ENCODE measurements at regions not wholly inside any gene's neighbourhood (a gene's known extent, or its start where the extent isn't known, plus 50 kb on each side); places are given as distances from the start of the nearest gene placed in this dataset.
A peak's percentile ranks its signal among the peaks of the same experiment; 100 is the strongest.

- Histone ChIP-seq H3K4me3 (ENCODE audit: low read depth, low read length) (no peak overlapping the region), H3K4me1 (ENCODE audit: control insufficient read depth, insufficient read depth, low read length, unreplicated experiment) (peaks cover 23% of the 10 kb centered on the region), H3K36me3 (ENCODE audit: insufficient read depth, low read length) (no peaks in the 10 kb centered on the region), H3K27me3 (ENCODE audit: insufficient read depth, low read length) (no peaks in the 10 kb centered on the region), H3K79me2 (ENCODE audit: control insufficient read depth, insufficient read depth, low read length, unreplicated experiment) (no peaks in the 10 kb centered on the region), H3K27ac (ENCODE audit: low read depth, low read length) (peak overlapping the region; percentile 30), H2AFZ (ENCODE audit: low read length, unreplicated experiment) (peak overlapping the region; percentile 71)
These were observed 152.7 kb upstream of the PTPRM start for GRCh38 chr18:7414459-7414858.

- Histone ChIP-seq H2AFZ (ENCODE audit: low read length, unreplicated experiment) (no peak overlapping the region), H3K4me1 (ENCODE audit: control insufficient read depth, insufficient read depth, low read length, unreplicated experiment) (peaks cover 23% of the 10 kb centered on the region), H3K27me3 (ENCODE audit: insufficient read depth, low read length) (no peaks in the 10 kb centered on the region), H3K27ac (ENCODE audit: low read depth, low read length) (peak overlapping the region; percentile 30), H3K79me2 (ENCODE audit: control insufficient read depth, insufficient read depth, low read length, unreplicated experiment) (no peaks in the 10 kb centered on the region), H3K36me3 (ENCODE audit: insufficient read depth, low read length) (no peaks in the 10 kb centered on the region), H3K4me3 (ENCODE audit: low read depth, low read length) (no peak overlapping the region)
These were observed 151.8 kb upstream of the PTPRM start for GRCh38 chr18:7415081-7415894.

- Histone ChIP-seq H3K4me3 (ENCODE audit: low read depth, low read length) (no peak overlapping the region), H3K27me3 (ENCODE audit: insufficient read depth, low read length) (no peaks in the 10 kb centered on the region), H3K27ac (ENCODE audit: low read depth, low read length) (no peak overlapping the region), H3K4me1 (ENCODE audit: control insufficient read depth, insufficient read depth, low read length, unreplicated experiment) (peaks cover 23% of the 10 kb centered on the region), H2AFZ (ENCODE audit: low read length, unreplicated experiment) (peak overlapping the region; percentile 45), H3K79me2 (ENCODE audit: control insufficient read depth, insufficient read depth, low read length, unreplicated experiment) (no peaks in the 10 kb centered on the region), H3K36me3 (ENCODE audit: insufficient read depth, low read length) (no peaks in the 10 kb centered on the region)
These were observed 149.4 kb upstream of the PTPRM start for GRCh38 chr18:7417727-7418126.

GRCh38 chr18:7429831-7430230 lies 137.3 kb upstream of the PTPRM start:
- Histone ChIP-seq H3K4me1 (ENCODE audit: control insufficient read depth, insufficient read depth, low read length, unreplicated experiment) (no peaks in the 10 kb centered on the region), H2AFZ (ENCODE audit: low read length, unreplicated experiment) (no peak overlapping the region), H3K4me3 (ENCODE audit: low read depth, low read length) (no peak overlapping the region), H3K79me2 (ENCODE audit: control insufficient read depth, insufficient read depth, low read length, unreplicated experiment) (no peaks in the 10 kb centered on the region), H3K27me3 (ENCODE audit: insufficient read depth, low read length) (peaks cover 4% of the 10 kb centered on the region; the same call in 1 of the 2 replicates), H3K27ac (ENCODE audit: low read depth, low read length) (no peak overlapping the region), H3K36me3 (ENCODE audit: insufficient read depth, low read length) (no peaks in the 10 kb centered on the region)

- no peak overlapping the region for H2AFZ ChIP-seq (ENCODE audit: low read length, unreplicated experiment)
- H3K36me3 ChIP-seq (ENCODE audit: insufficient read depth, low read length), result no peaks in the 10 kb centered on the region
- H3K27ac ChIP-seq (ENCODE audit: low read depth, low read length), result no peak overlapping the region
- H3K27me3 ChIP-seq (ENCODE audit: insufficient read depth, low read length), result no peaks in the 10 kb centered on the region
- no peaks in the 10 kb centered on the region for H3K79me2 ChIP-seq (ENCODE audit: control insufficient read depth, insufficient read depth, low read length, unreplicated experiment)
- H3K4me1 ChIP-seq (ENCODE audit: control insufficient read depth, insufficient read depth, low read length, unreplicated experiment), result no peaks in the 10 kb centered on the region
- no peak overlapping the region for H3K4me3 ChIP-seq (ENCODE audit: low read depth, low read length)
These were observed 130.9 kb upstream of the PTPRM start for GRCh38 chr18:7436166-7436565.

- Histone ChIP-seq H3K79me2 (ENCODE audit: control insufficient read depth, insufficient read depth, low read length, unreplicated experiment) (no peaks in the 10 kb centered on the region), H3K36me3 (ENCODE audit: insufficient read depth, low read length) (no peaks in the 10 kb centered on the region), H3K4me1 (ENCODE audit: control insufficient read depth, insufficient read depth, low read length, unreplicated experiment) (no peaks in the 10 kb centered on the region), H3K4me3 (ENCODE audit: low read depth, low read length) (no peak overlapping the region), H2AFZ (ENCODE audit: low read length, unreplicated experiment) (no peak overlapping the region), H3K27ac (ENCODE audit: low read depth, low read length) (no peak overlapping the region), H3K27me3 (ENCODE audit: insufficient read depth, low read length) (no peaks in the 10 kb centered on the region)
These were observed 129.2 kb upstream of the PTPRM start for GRCh38 chr18:7437870-7438269.

GRCh38 chr18:7438646-7439045 lies 128.5 kb upstream of the PTPRM start:
- Histone ChIP-seq H3K27me3 (ENCODE audit: insufficient read depth, low read length) (no peaks in the 10 kb centered on the region), H3K36me3 (ENCODE audit: insufficient read depth, low read length) (no peaks in the 10 kb centered on the region), H3K79me2 (ENCODE audit: control insufficient read depth, insufficient read depth, low read length, unreplicated experiment) (no peaks in the 10 kb centered on the region), H3K4me3 (ENCODE audit: low read depth, low read length) (no peak overlapping the region), H2AFZ (ENCODE audit: low read length, unreplicated experiment) (no peak overlapping the region), H3K27ac (ENCODE audit: low read depth, low read length) (no peak overlapping the region), H3K4me1 (ENCODE audit: control insufficient read depth, insufficient read depth, low read length, unreplicated experiment) (no peaks in the 10 kb centered on the region)

GRCh38 chr18:7447318-7448028 lies 119.6 kb upstream of the PTPRM start:
- Histone ChIP-seq H3K36me3 (ENCODE audit: insufficient read depth, low read length) (no peaks in the 10 kb centered on the region), H3K27me3 (ENCODE audit: insufficient read depth, low read length) (peaks cover 5% of the 10 kb centered on the region; the same call in 1 of the 2 replicates), H3K4me3 (ENCODE audit: low read depth, low read length) (no peak overlapping the region)

GRCh38 chr18:7452331-7452730 lies 114.8 kb upstream of the PTPRM start:
- Histone ChIP-seq H3K36me3 (ENCODE audit: insufficient read depth, low read length) (no peaks in the 10 kb centered on the region), H3K4me3 (ENCODE audit: low read depth, low read length) (no peak overlapping the region), H3K4me1 (ENCODE audit: control insufficient read depth, insufficient read depth, low read length, unreplicated experiment) (no peaks in the 10 kb centered on the region), H3K79me2 (ENCODE audit: control insufficient read depth, insufficient read depth, low read length, unreplicated experiment) (no peaks in the 10 kb centered on the region), H3K27me3 (ENCODE audit: insufficient read depth, low read length) (peaks cover 5% of the 10 kb centered on the region; the same call in 1 of the 2 replicates), H3K27ac (ENCODE audit: low read depth, low read length) (no peak overlapping the region), H2AFZ (ENCODE audit: low read length, unreplicated experiment) (no peak overlapping the region)

More at GRCh38 chr18:7447318-7448028, 119.6 kb upstream of the PTPRM start:
- no peak overlapping the region for H3K27ac ChIP-seq (ENCODE audit: low read depth, low read length)
- H2AFZ ChIP-seq (ENCODE audit: low read length, unreplicated experiment), result no peak overlapping the region
- no peaks in the 10 kb centered on the region for H3K4me1 ChIP-seq (ENCODE audit: control insufficient read depth, insufficient read depth, low read length, unreplicated experiment)
- H3K79me2 ChIP-seq (ENCODE audit: control insufficient read depth, insufficient read depth, low read length, unreplicated experiment), result no peaks in the 10 kb centered on the region

- Histone ChIP-seq H2AFZ (ENCODE audit: low read length, unreplicated experiment) (no peak overlapping the region), H3K27me3 (ENCODE audit: insufficient read depth, low read length) (no peaks in the 10 kb centered on the region; the same call in 1 of the 2 replicates), H3K79me2 (ENCODE audit: control insufficient read depth, insufficient read depth, low read length, unreplicated experiment) (no peaks in the 10 kb centered on the region), H3K36me3 (ENCODE audit: insufficient read depth, low read length) (no peaks in the 10 kb centered on the region), H3K27ac (ENCODE audit: low read depth, low read length) (no peak overlapping the region), H3K4me1 (ENCODE audit: control insufficient read depth, insufficient read depth, low read length, unreplicated experiment) (no peaks in the 10 kb centered on the region), H3K4me3 (ENCODE audit: low read depth, low read length) (no peak overlapping the region)
These were observed 112.7 kb upstream of the PTPRM start for GRCh38 chr18:7454429-7454828.

GRCh38 chr18:7456376-7456775 lies 110.7 kb upstream of the PTPRM start:
- Histone ChIP-seq H2AFZ (ENCODE audit: low read length, unreplicated experiment) (no peak overlapping the region), H3K27me3 (ENCODE audit: insufficient read depth, low read length) (no peaks in the 10 kb centered on the region), H3K27ac (ENCODE audit: low read depth, low read length) (no peak overlapping the region), H3K4me3 (ENCODE audit: low read depth, low read length) (no peak overlapping the region), H3K4me1 (ENCODE audit: control insufficient read depth, insufficient read depth, low read length, unreplicated experiment) (no peaks in the 10 kb centered on the region), H3K36me3 (ENCODE audit: insufficient read depth, low read length) (no peaks in the 10 kb centered on the region), H3K79me2 (ENCODE audit: control insufficient read depth, insufficient read depth, low read length, unreplicated experiment) (no peaks in the 10 kb centered on the region)
